ENCODE measurements at regions not wholly inside any gene's neighbourhood (a gene's known extent, or its start where the extent isn't known, plus 50 kb on each side); places are given as distances from the start of the nearest gene placed in this dataset.

GRCh38 chr13:44015811-44016210, 136.1 kb downstream of the LACC1 start:
- TF ChIP-seq, protein P1, sequence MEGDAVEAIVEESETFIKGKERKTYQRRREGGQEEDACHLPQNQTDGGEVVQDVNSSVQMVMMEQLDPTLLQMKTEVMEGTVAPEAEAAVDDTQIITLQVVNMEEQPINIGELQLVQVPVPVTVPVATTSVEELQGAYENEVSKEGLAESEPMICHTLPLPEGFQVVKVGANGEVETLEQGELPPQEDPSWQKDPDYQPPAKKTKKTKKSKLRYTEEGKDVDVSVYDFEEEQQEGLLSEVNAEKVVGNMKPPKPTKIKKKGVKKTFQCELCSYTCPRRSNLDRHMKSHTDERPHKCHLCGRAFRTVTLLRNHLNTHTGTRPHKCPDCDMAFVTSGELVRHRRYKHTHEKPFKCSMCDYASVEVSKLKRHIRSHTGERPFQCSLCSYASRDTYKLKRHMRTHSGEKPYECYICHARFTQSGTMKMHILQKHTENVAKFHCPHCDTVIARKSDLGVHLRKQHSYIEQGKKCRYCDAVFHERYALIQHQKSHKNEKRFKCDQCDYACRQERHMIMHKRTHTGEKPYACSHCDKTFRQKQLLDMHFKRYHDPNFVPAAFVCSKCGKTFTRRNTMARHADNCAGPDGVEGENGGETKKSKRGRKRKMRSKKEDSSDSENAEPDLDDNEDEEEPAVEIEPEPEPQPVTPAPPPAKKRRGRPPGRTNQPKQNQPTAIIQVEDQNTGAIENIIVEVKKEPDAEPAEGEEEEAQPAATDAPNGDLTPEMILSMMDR (IDR thresholded peaks at IDR 0.05 in 2 of 3, conservative IDR thresholded peaks at IDR 0.05 in 1 of 3; ENCODE audit: control insufficient read depth in 2 of 3, extremely low read depth in 1 of 3, insufficient read depth in 1 of 3, low read depth in 3 of 3, low read length in 3 of 3) = no peak
- no peak for TF ChIP-seq RFX5 (IDR thresholded peaks at IDR 0.05; ENCODE audit: low read depth, low read length)
- no peak for TF ChIP-seq RAD21 (IDR thresholded peaks at IDR 0.05; ENCODE audit: insufficient read depth, low read depth, low read length)
- TF ChIP-seq ZNF274 (IDR thresholded peaks at IDR 0.05; ENCODE audit: insufficient read depth, insufficient read length) = no peak
- TF ChIP-seq BHLHE40 (IDR thresholded peaks at IDR 0.05; ENCODE audit: borderline replicate concordance in 1 of 2, low read depth in 2 of 2, low read length in 1 of 2) = no peak
- no peak for TF ChIP-seq YY1 (IDR thresholded peaks at IDR 0.05; ENCODE audit: low read depth, low read length)
- no peak for TF ChIP-seq POLR2A (IDR thresholded peaks at IDR 0.05; ENCODE audit: low read depth, low read length)
- TF ChIP-seq RBBP5 (conservative IDR thresholded peaks at IDR 0.05) = no peak
- no peak for TF ChIP-seq BRCA1 (IDR thresholded peaks at IDR 0.05; ENCODE audit: low read depth, low read length)
- TF ChIP-seq, protein P2, sequence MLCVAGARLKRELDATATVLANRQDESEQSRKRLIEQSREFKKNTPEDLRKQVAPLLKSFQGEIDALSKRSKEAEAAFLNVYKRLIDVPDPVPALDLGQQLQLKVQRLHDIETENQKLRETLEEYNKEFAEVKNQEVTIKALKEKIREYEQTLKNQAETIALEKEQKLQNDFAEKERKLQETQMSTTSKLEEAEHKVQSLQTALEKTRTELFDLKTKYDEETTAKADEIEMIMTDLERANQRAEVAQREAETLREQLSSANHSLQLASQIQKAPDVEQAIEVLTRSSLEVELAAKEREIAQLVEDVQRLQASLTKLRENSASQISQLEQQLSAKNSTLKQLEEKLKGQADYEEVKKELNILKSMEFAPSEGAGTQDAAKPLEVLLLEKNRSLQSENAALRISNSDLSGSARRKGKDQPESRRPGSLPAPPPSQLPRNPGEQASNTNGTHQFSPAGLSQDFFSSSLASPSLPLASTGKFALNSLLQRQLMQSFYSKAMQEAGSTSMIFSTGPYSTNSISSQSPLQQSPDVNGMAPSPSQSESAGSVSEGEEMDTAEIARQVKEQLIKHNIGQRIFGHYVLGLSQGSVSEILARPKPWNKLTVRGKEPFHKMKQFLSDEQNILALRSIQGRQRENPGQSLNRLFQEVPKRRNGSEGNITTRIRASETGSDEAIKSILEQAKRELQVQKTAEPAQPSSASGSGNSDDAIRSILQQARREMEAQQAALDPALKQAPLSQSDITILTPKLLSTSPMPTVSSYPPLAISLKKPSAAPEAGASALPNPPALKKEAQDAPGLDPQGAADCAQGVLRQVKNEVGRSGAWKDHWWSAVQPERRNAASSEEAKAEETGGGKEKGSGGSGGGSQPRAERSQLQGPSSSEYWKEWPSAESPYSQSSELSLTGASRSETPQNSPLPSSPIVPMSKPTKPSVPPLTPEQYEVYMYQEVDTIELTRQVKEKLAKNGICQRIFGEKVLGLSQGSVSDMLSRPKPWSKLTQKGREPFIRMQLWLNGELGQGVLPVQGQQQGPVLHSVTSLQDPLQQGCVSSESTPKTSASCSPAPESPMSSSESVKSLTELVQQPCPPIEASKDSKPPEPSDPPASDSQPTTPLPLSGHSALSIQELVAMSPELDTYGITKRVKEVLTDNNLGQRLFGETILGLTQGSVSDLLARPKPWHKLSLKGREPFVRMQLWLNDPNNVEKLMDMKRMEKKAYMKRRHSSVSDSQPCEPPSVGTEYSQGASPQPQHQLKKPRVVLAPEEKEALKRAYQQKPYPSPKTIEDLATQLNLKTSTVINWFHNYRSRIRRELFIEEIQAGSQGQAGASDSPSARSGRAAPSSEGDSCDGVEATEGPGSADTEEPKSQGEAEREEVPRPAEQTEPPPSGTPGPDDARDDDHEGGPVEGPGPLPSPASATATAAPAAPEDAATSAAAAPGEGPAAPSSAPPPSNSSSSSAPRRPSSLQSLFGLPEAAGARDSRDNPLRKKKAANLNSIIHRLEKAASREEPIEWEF (IDR thresholded peaks at IDR 0.05; ENCODE audit: insufficient replicate concordance, low read depth, low read length) = no peak

All from GM12878 (cell line).